Kidney (tissue), 13 donors: ENCODE measurements at regions not wholly inside any gene's neighbourhood (a gene's known extent, or its start where the extent isn't known, plus 50 kb on each side); places are given as distances from the start of the nearest gene placed in this dataset.

Experiments used
- DNase-seq, 5 donors: peaks; one replicate each; pipeline ENCODE4 v3.0.0-alpha.2; 2013 to 2020
- FAIRE-seq: peaks from 2 replicates; lab custom pipeline; 2012; peaks lifted over from hg19 to GRCh38; lab: Jason Lieb, UNC
- H3K27ac ChIP-seq, 2 donors: one replicate each; pipeline ENCODE4 v1.7.0; 2013; ENCODE audit warnings: low read depth in 2 of 2, low read length in 2 of 2, inconsistent platforms in 1 of 2
- H3K27me3 ChIP-seq: one replicate; pipeline ENCODE4 v1.7.1; 2013; ENCODE audit warnings: low read length, inconsistent platforms; ENCODE audit not compliant: control insufficient read depth, insufficient read depth
- H3K36me3 ChIP-seq, 3 donors: one replicate each; pipeline versions ENCODE4 v1.7.0 to v1.7.1; 2013; ENCODE audit warnings: low read length in 3 of 3, control low read depth in 1 of 3, inconsistent platforms in 1 of 3; ENCODE audit not compliant: insufficient read depth in 3 of 3, control insufficient read depth in 2 of 3
- H3K4me1 ChIP-seq, 3 donors: one replicate each; pipeline versions ENCODE4 v1.7.0 to v1.7.1; 2013; ENCODE audit warnings: low read length in 3 of 3, inconsistent platforms in 1 of 3, low read depth in 1 of 3; ENCODE audit not compliant: control insufficient read depth in 2 of 3, insufficient read depth in 2 of 3
- H3K4me3 ChIP-seq, 3 donors: one replicate each; pipeline versions ENCODE4 v1.7.0 to v1.8.1; 2013; ENCODE audit warnings: low read length in 3 of 3, control low read depth in 1 of 3, inconsistent platforms in 1 of 3
- H3K9ac ChIP-seq, 3 donors: one replicate each; pipeline versions ENCODE4 v1.7.0 to v1.7.1; 2013; ENCODE audit warnings: low read length in 3 of 3, control low read depth in 1 of 3, inconsistent platforms in 1 of 3
- H3K9me3 ChIP-seq, 3 donors: one replicate each; pipeline versions ENCODE4 v1.7.0 to v1.7.1; 2013; ENCODE audit warnings: low read length in 3 of 3, control low read depth in 1 of 3, inconsistent platforms in 1 of 3; ENCODE audit not compliant: control insufficient read depth in 2 of 3, insufficient read depth in 1 of 3
- CTCF ChIP-seq: IDR thresholded peaks from 3 replicates; pipeline ENCODE4 v1.5.1; 2012; ENCODE audit warnings: mild to moderate bottlenecking, moderate library complexity, borderline replicate concordance; ENCODE audit not compliant: insufficient read depth; ENCODE audit errors: extremely low read depth
- intact Hi-C: fragments of 100-400 bp; cut with DNase I; formaldehyde crosslinking; loops from one replicate; pipeline ENCODE4 v1.11.1; 2022
- donor health status: control.
- donor health status: control.
- donor health status: control.
- donor health status: control.
- donor health status: control.
- donor health status: DM: yes; HTN: yes; CAD: no.
- donor health status: Normal renal cell carcinoma (clear cell type).

GRCh38 chr4:66059556-66059955 lies 389.3 kb upstream of the EPHA5 start:
- Histone ChIP-seq H3K36me3 (no peaks in the 10 kb centered on the region), H3K9ac (no peak overlapping the region), H3K27me3 (no peaks in the 10 kb centered on the region), H3K27ac (no peak overlapping the region), H3K4me3 (no peak overlapping the region), H3K4me1 (no peaks in the 10 kb centered on the region), H3K9me3 (no peaks in the 10 kb centered on the region)
- DNase-seq = no peak
- TF ChIP-seq CTCF = no peak
- FAIRE-seq = no peak
- intact Hi-C loops = no loop called here

GRCh38 chr4:66059136-66059535 lies 388.8 kb upstream of the EPHA5 start:
- Histone ChIP-seq H3K36me3 (no peaks in the 10 kb centered on the region), H3K27ac (no peak overlapping the region), H3K4me3 (no peak overlapping the region), H3K27me3 (no peaks in the 10 kb centered on the region), H3K9ac (no peak overlapping the region), H3K9me3 (no peaks in the 10 kb centered on the region), H3K4me1 (no peaks in the 10 kb centered on the region)
- no peak for FAIRE-seq
- intact Hi-C loops = no loop called here
- TF ChIP-seq CTCF = no peak
- DNase-seq = no peak

GRCh38 chr4:66055999-66056398 lies 385.7 kb upstream of the EPHA5 start:
- Histone ChIP-seq H3K9me3 (no peaks in the 10 kb centered on the region), H3K27me3 (no peaks in the 10 kb centered on the region), H3K9ac (no peak overlapping the region), H3K4me3 (no peak overlapping the region), H3K4me1 (no peaks in the 10 kb centered on the region), H3K27ac (no peak overlapping the region), H3K36me3 (no peaks in the 10 kb centered on the region)
- DNase-seq (no peak), FAIRE-seq (no peak)
- intact Hi-C loops = no loop called here
- no peak for TF ChIP-seq CTCF

GRCh38 chr4:66052426-66052825 lies 382.1 kb upstream of the EPHA5 start:
- H3K36me3 ChIP-seq = no peaks in the 10 kb centered on the region
- no peaks in the 10 kb centered on the region for H3K27me3 ChIP-seq
- H3K27ac ChIP-seq = no peak overlapping the region
- no peak overlapping the region for H3K9ac ChIP-seq
- FAIRE-seq (no peak), DNase-seq (no peak)
- TF ChIP-seq CTCF = no peak
- H3K4me3 ChIP-seq = no peak overlapping the region
- H3K4me1 ChIP-seq = no peaks in the 10 kb centered on the region
- intact Hi-C loops = no loop called here
- H3K9me3 ChIP-seq = no peaks in the 10 kb centered on the region
